H1 (cell line): ENCODE measurements at regions not wholly inside any gene's neighbourhood (a gene's known extent, or its start where the extent isn't known, plus 50 kb on each side); places are given as distances from the start of the nearest gene placed in this dataset.

Experiments
- CTCF ChIA-PET: fragments of 300-600 bp; sonication (Branson Sonifier 250); formaldehyde crosslinking; loops from one replicate; lab custom pipeline; 2021; ENCODE audit not compliant: partially characterized antibody; lab: Charles Lee
- POLR2A ChIA-PET: fragments of 300-600 bp; sonication (Branson Sonifier 250); formaldehyde crosslinking; loops from one replicate; lab custom pipeline; 2021; ENCODE audit warnings: inconsistent platforms; ENCODE audit not compliant: partially characterized antibody; lab: Charles Lee
- DNase-seq, 2 experiments: peaks; one replicate each; pipeline versions ENCODE4 v3.0.0 to v3.0.0-alpha.2; 2010 to 2022; ENCODE audit warnings: low spot score in 2 of 2, low read depth in 1 of 2, mixed read lengths in 1 of 2
- FAIRE-seq: peaks from 2 replicates; lab custom pipeline; 2011; peaks lifted over from hg19 to GRCh38; lab: Jason Lieb, UNC
- H2AFZ ChIP-seq: 2 replicates; pipeline ENCODE4 v1.8.1; 2012; ENCODE audit warnings: low read length, inconsistent platforms
- H2AK5ac ChIP-seq: 2 replicates; pipeline ENCODE4 v1.6.1; 2013; ENCODE audit warnings: low read depth, low read length
- H2BK120ac ChIP-seq: replicated peaks from 2 replicates; pipeline ENCODE3; 2013; ENCODE audit warnings: low read depth, low read length, inconsistent platforms
- H2BK12ac ChIP-seq: 2 replicates; pipeline ENCODE4 v1.6.1; 2013; ENCODE audit warnings: low read depth, low read length
- H2BK15ac ChIP-seq: 2 replicates; pipeline ENCODE4 v1.6.1; 2013; ENCODE audit warnings: low read length
- H2BK20ac ChIP-seq: 2 replicates; pipeline ENCODE4 v1.6.1; 2013; ENCODE audit warnings: low read length
- H2BK5ac ChIP-seq: 2 replicates; pipeline ENCODE4 v1.6.1; 2013; ENCODE audit warnings: low read depth, low read length
- H3K14ac ChIP-seq: 2 replicates; pipeline ENCODE4 v1.6.1; 2013; ENCODE audit warnings: inconsistent platforms; ENCODE audit not compliant: insufficient read length
- H3K18ac ChIP-seq: 2 replicates; pipeline ENCODE4 v1.6.1; 2013; ENCODE audit warnings: low read length; ENCODE audit errors: extremely low read depth
- H3K23ac ChIP-seq: 2 replicates; pipeline ENCODE4 v1.6.1; 2013; ENCODE audit warnings: inconsistent platforms; ENCODE audit not compliant: insufficient read length
- H3K23me2 ChIP-seq: 2 replicates; pipeline ENCODE4 v1.6.1; 2013; ENCODE audit warnings: low read depth, low read length
- H3K27ac ChIP-seq: 2 replicates; pipeline ENCODE4 v1.6.1; 2011; ENCODE audit warnings: low read depth, low read length, inconsistent platforms
- H3K27me3 ChIP-seq, 4 experiments: replicated peaks in 1 of 4; 1 replicate in 1 of 4; 2 replicates in 3 of 4; pipeline versions ENCODE4 v1.6.1 to v1.8.1; 2011 to 2013; ENCODE audit warnings: low read length in 3 of 4, mild to moderate bottlenecking in 3 of 4, inconsistent platforms in 2 of 4, mixed read lengths in 2 of 4, moderate library complexity in 1 of 4; ENCODE audit not compliant: control insufficient read depth in 3 of 4, insufficient read depth in 3 of 4; ENCODE audit errors: extremely low read depth in 1 of 4
- H3K36me3 ChIP-seq, 4 experiments: 2 replicates each; pipeline versions ENCODE4 v1.6.1 to v1.8.1; 2011 to 2013; ENCODE audit warnings: mild to moderate bottlenecking in 4 of 4, low read length in 3 of 4, moderate library complexity in 2 of 4, control low read depth in 1 of 4, inconsistent platforms in 1 of 4; ENCODE audit not compliant: insufficient read depth in 4 of 4, control insufficient read depth in 2 of 4
- H3K4ac ChIP-seq: replicated peaks from 2 replicates; pipeline ENCODE3; 2013; ENCODE audit warnings: low read length, low read depth, mixed read lengths, inconsistent platforms; ENCODE audit not compliant: insufficient read length
- H3K4me1 ChIP-seq, 4 experiments: replicated peaks in 1 of 4; 1 replicate in 1 of 4; 2 replicates in 3 of 4; pipeline versions ENCODE4 v1.6.1 to v1.8.1; 2011 to 2013; ENCODE audit warnings: low read length in 3 of 4, inconsistent platforms in 2 of 4, mixed read lengths in 1 of 4; ENCODE audit not compliant: insufficient read depth in 4 of 4, control insufficient read depth in 3 of 4
- H3K4me2 ChIP-seq, 2 experiments: 2 replicates each; pipeline versions ENCODE4 v1.6.1 to v1.8.1; 2011 to 2013; ENCODE audit warnings: low read depth in 2 of 2, low read length in 2 of 2, control low read depth in 1 of 2, inconsistent platforms in 1 of 2, mild to moderate bottlenecking in 1 of 2; ENCODE audit not compliant: insufficient read depth in 1 of 2
- H3K4me3 ChIP-seq, 4 experiments: fragments of 200-600, 300-600 bp in 1 of 4; sonication (generic), shearing (Covaris generic), sonication (Bioruptor Twin) in 1 of 4; 2 replicates each; pipeline versions ENCODE4 v1.5.1 to v1.8.1; 2011 to 2016; ENCODE audit warnings: low read length in 4 of 4, low read depth in 3 of 4, control low read depth in 2 of 4, inconsistent platforms in 2 of 4, mild to moderate bottlenecking in 2 of 4, mixed read lengths in 1 of 4, moderate library complexity in 1 of 4; ENCODE audit not compliant: insufficient read depth in 2 of 4; ENCODE audit errors: extremely low read depth in 1 of 4
- H3K56ac ChIP-seq: replicated peaks from 2 replicates; pipeline ENCODE3; 2013; ENCODE audit warnings: low read depth, mild to moderate bottlenecking, mixed read lengths, low read length, inconsistent platforms; ENCODE audit not compliant: insufficient read length
- H3K79me1 ChIP-seq: 2 replicates; pipeline ENCODE4 v1.6.1; 2013; ENCODE audit warnings: low read depth, low read length, control low read depth
- H3K79me2 ChIP-seq, 2 experiments: 2 replicates each; pipeline versions ENCODE4 v1.6.1 to v1.8.1; 2012 to 2013; ENCODE audit warnings: low read length in 2 of 2, mild to moderate bottlenecking in 2 of 2, inconsistent platforms in 1 of 2; ENCODE audit not compliant: insufficient read depth in 2 of 2, control insufficient read depth in 1 of 2
- H3K9ac ChIP-seq, 4 experiments: replicated peaks in 1 of 4; 1 replicate in 1 of 4; 2 replicates in 3 of 4; pipeline versions ENCODE4 v1.6.1 to v1.8.1; 2011 to 2013; ENCODE audit warnings: low read depth in 3 of 4, low read length in 3 of 4, control low read depth in 2 of 4, mild to moderate bottlenecking in 2 of 4, moderate library complexity in 2 of 4, inconsistent platforms in 1 of 4; ENCODE audit errors: extremely low read depth in 1 of 4
- H3K9me3 ChIP-seq, 2 experiments: 2 replicates each; pipeline versions ENCODE4 v1.6.1 to v1.8.1; 2012 to 2013; ENCODE audit warnings: mild to moderate bottlenecking in 2 of 2, moderate library complexity in 2 of 2, control low read depth in 1 of 2, inconsistent platforms in 1 of 2, low read depth in 1 of 2, low read length in 1 of 2, mixed read lengths in 1 of 2; ENCODE audit not compliant: insufficient read depth in 2 of 2
- H4K20me1 ChIP-seq, 2 experiments: replicated peaks in 1 of 2; 2 replicates each; pipeline versions ENCODE3 to v1.8.1; 2011 to 2013; ENCODE audit warnings: inconsistent platforms in 2 of 2, low read length in 2 of 2, mild to moderate bottlenecking in 1 of 2; ENCODE audit not compliant: insufficient read depth in 2 of 2, control insufficient read depth in 1 of 2
- H4K5ac ChIP-seq: 2 replicates; pipeline ENCODE4 v1.6.1; 2013; ENCODE audit warnings: low read length, low read depth, mixed read lengths, inconsistent platforms; ENCODE audit not compliant: insufficient read length
- H4K8ac ChIP-seq: 2 replicates; pipeline ENCODE4 v1.8.0; 2013; ENCODE audit warnings: mild to moderate bottlenecking, moderate library complexity, low read length, inconsistent platforms; ENCODE audit not compliant: insufficient read depth; ENCODE audit errors: extremely low read depth
- H4K91ac ChIP-seq: replicated peaks from 2 replicates; pipeline ENCODE3; 2013; ENCODE audit warnings: low read length, mixed read lengths, inconsistent platforms; ENCODE audit not compliant: insufficient read length
- CEBPB ChIP-seq: IDR thresholded peaks from 2 replicates; pipeline ENCODE4 v1.6.1; 2012; ENCODE audit warnings: low read depth, low read length
- EZH2 ChIP-seq: fragments of 200-600 bp; sonication (generic); IDR thresholded peaks from 2 replicates; pipeline ENCODE4 v1.7.1; 2012; ENCODE audit warnings: low read depth, mild to moderate bottlenecking, moderate library complexity, low read length, inconsistent platforms; ENCODE audit not compliant: severe bottlenecking
- HDAC2 ChIP-seq, 2 experiments: fragments of 300-600 bp in 1 of 2; sonication (generic) in 1 of 2; IDR thresholded peaks; 2 replicates each; pipeline ENCODE4 v1.6.1; 2011 to 2012; ENCODE audit warnings: low read depth in 2 of 2, low read length in 2 of 2, mild to moderate bottlenecking in 2 of 2, moderate library complexity in 2 of 2, borderline replicate concordance in 1 of 2, inconsistent platforms in 1 of 2
- POLR2A ChIP-seq, 2 experiments: IDR thresholded peaks; 1 replicate in 1 of 2; 2 replicates in 1 of 2; pipeline ENCODE4 v1.6.1; 2011; ENCODE audit warnings: low read depth in 2 of 2, low read length in 2 of 2, mild to moderate bottlenecking in 2 of 2; ENCODE audit errors: control extremely low read depth in 1 of 2
- POU5F1 ChIP-seq: IDR thresholded peaks from 2 replicates; pipeline ENCODE4 v1.6.1; 2011; ENCODE audit warnings: low read depth, mild to moderate bottlenecking, low read length, moderate library complexity
- SUZ12 ChIP-seq: fragments of 200-600 bp; sonication (generic); IDR thresholded peaks from 2 replicates; pipeline ENCODE4 v1.6.1; 2012; ENCODE audit warnings: mild to moderate bottlenecking, inconsistent platforms, low read length, moderate library complexity, mixed read lengths
- TEAD4 ChIP-seq: IDR thresholded peaks from 2 replicates; pipeline ENCODE4 v1.6.1; 2012; ENCODE audit warnings: low read depth, low read length, inconsistent platforms, mixed read lengths
- WGBS, 2 experiments: shearing (Covaris generic) in 1 of 2; methylation state at CpG; one replicate each; pipeline versions ENCODE4 v1.1.6 to v1.1.7; 2013 to 2015; ENCODE audit warnings: low lambda C conversion rate in 2 of 2, mixed read lengths in 2 of 2, inconsistent platforms in 1 of 2, low coverage in 1 of 2, missing lambda C conversion rate in 1 of 2; ENCODE audit not compliant: insufficient replicate concordance in 2 of 2, insufficient coverage in 1 of 2, insufficient read length in 1 of 2; ENCODE audit errors: extremely low coverage in 1 of 2, missing lambda C conversion rate in 1 of 2; 5-methylcytosine and 5-hydroxymethylcytosine counted together

DNA sequence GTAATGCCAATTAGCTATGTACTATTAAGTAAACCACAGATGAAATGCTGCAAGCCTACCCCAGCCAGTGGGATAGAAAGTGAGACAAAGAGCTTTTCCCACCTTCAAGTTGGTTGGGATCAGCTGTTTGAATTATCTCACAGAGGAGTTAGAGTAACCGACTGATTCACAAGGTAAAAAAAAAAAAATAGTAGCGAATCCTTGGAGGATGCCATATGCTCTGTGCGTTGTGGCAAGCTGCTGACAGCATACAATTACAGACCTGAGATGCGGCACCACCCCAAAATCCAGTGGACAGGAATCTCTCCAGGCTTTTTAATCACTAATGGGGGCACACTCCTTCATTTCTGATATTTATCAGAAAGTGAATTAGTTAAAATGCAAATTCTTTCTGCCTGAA is 157.0 kb upstream of the RMST start:
- no peak overlapping the region for H2BK20ac ChIP-seq
- no peak overlapping the region for H2BK5ac ChIP-seq
- no peaks in the 10 kb centered on the region for H3K23me2 ChIP-seq
- H3K23ac ChIP-seq: no peak overlapping the region
- no peaks in the 10 kb centered on the region for H4K20me1 ChIP-seq
- no peak overlapping the region for H3K27ac ChIP-seq
- no peak overlapping the region for H3K4me3 ChIP-seq
- no peak overlapping the region for H4K8ac ChIP-seq
- no peak overlapping the region for H3K14ac ChIP-seq
- H3K4me1 ChIP-seq: no peaks in the 10 kb centered on the region
- H2BK120ac ChIP-seq: no peak overlapping the region
- ChIA-PET CTCF (interaction anchor here (0.7 to 2.4 kb wide), 6 partner anchors 9 to 318 kb away, joined by 3 to 8 read pairs (median 4); no protein-coding TSS in a partner anchor), POLR2A (interaction anchor here (0.6 kb wide), 1 partner anchor 852 kb away, joined by 3 read pairs; no protein-coding TSS in a partner anchor)
- no peak overlapping the region for H2AK5ac ChIP-seq
- no peak overlapping the region for H2BK12ac ChIP-seq
- no peak overlapping the region for H3K9ac ChIP-seq
- no peak overlapping the region for H3K18ac ChIP-seq
- TF ChIP-seq POU5F1: no peak
- no peak for TF ChIP-seq CEBPB
- no peak for TF ChIP-seq TEAD4
- no peak for TF ChIP-seq SUZ12
- no peak for TF ChIP-seq HDAC2 (IDR thresholded peaks at IDR 0.05; ENCODE audit: borderline replicate concordance in 1 of 2, low read depth in 2 of 2, low read length in 2 of 2)
- no peak for TF ChIP-seq EZH2
- TF ChIP-seq POLR2A (IDR thresholded peaks at IDR 0.05; ENCODE audit: control extremely low read depth in 1 of 2, low read depth in 2 of 2, low read length in 2 of 2): no peak
- H3K4me2 ChIP-seq: no peak overlapping the region
- no peak overlapping the region for H4K91ac ChIP-seq
- no peaks in the 10 kb centered on the region for H3K79me2 ChIP-seq
- H3K36me3 ChIP-seq: no peaks in the 10 kb centered on the region
- no peak overlapping the region for H2AFZ ChIP-seq
- H3K27me3 ChIP-seq: no peaks in the 10 kb centered on the region
- H3K4ac ChIP-seq: no peak overlapping the region
- no peaks in the 10 kb centered on the region for H3K79me1 ChIP-seq
- WGBS, 2 experiments: 81% methylated on average over 4 of the region's 4 CpGs; no CpG with 5 or more reads in 1 of the 2 experiments
- no peak overlapping the region for H2BK15ac ChIP-seq
- no peaks in the 10 kb centered on the region for H3K9me3 ChIP-seq
- H3K56ac ChIP-seq: no peak overlapping the region
- no peak overlapping the region for H4K5ac ChIP-seq
- DNase-seq (no peak), FAIRE-seq (no peak)
